ENCODE measurements at regions not wholly inside any gene's neighbourhood (a gene's known extent, or its start where the extent isn't known, plus 50 kb on each side); places are given as distances from the start of the nearest gene placed in this dataset.

- no peak for DNase-seq (ENCODE audit: low read depth in 2 of 3, low spot score in 2 of 3)
These were observed 322.1 kb downstream of the EN1 start for GRCh38 chr2:118525346-118525745.

GRCh38 chr2:118524911-118525310 lies 322.5 kb downstream of the EN1 start:
- no peak for DNase-seq (ENCODE audit: low read depth in 2 of 3, low spot score in 2 of 3)

- no peak for DNase-seq (ENCODE audit: low read depth in 2 of 3, low spot score in 2 of 3)
These were observed 323.7 kb downstream of the EN1 start for GRCh38 chr2:118523761-118524160.

- DNase-seq (ENCODE audit: low read depth in 2 of 3, low spot score in 2 of 3), result no peak
These were observed 325.5 kb downstream of the EN1 start for GRCh38 chr2:118521960-118522359.

- no peak for DNase-seq (ENCODE audit: low read depth in 2 of 3, low spot score in 2 of 3)
These were observed 326.2 kb downstream of the EN1 start for GRCh38 chr2:118521272-118521671.

- no peak for DNase-seq (ENCODE audit: low read depth in 2 of 3, low spot score in 2 of 3)
These were observed 327.2 kb downstream of the EN1 start for GRCh38 chr2:118520246-118520645.

GRCh38 chr2:118519511-118519910 lies 327.9 kb downstream of the EN1 start:
- no peak for DNase-seq (ENCODE audit: low read depth in 2 of 3, low spot score in 2 of 3)

GRCh38 chr2:118510807-118511206 lies 336.6 kb downstream of the EN1 start:
- DNase-seq (ENCODE audit: low read depth in 2 of 3, low spot score in 2 of 3), result no peak

- no peak for DNase-seq (ENCODE audit: low read depth in 2 of 3, low spot score in 2 of 3)
These were observed 338.0 kb downstream of the EN1 start for GRCh38 chr2:118509319-118510004.

GRCh38 chr2:118508282-118508681 lies 339.2 kb downstream of the EN1 start:
- no peak for DNase-seq (ENCODE audit: low read depth in 2 of 3, low spot score in 2 of 3)

- DNase-seq (ENCODE audit: low read depth in 2 of 3, low spot score in 2 of 3), result no peak
These were observed 342.0 kb downstream of the EN1 start for GRCh38 chr2:118505436-118505835.

GRCh38 chr2:118502106-118502505 lies 345.3 kb downstream of the EN1 start:
- DNase-seq (ENCODE audit: low read depth in 2 of 3, low spot score in 2 of 3), result no peak

GRCh38 chr2:118498943-118499342 lies 348.5 kb downstream of the EN1 start:
- DNase-seq (ENCODE audit: low read depth in 2 of 3, low spot score in 2 of 3), result no peak

- DNase-seq (ENCODE audit: low read depth in 2 of 3, low spot score in 2 of 3), result no peak
These were observed 350.4 kb downstream of the EN1 start for GRCh38 chr2:118496870-118497611.

- no peak for DNase-seq (ENCODE audit: low read depth in 2 of 3, low spot score in 2 of 3)
These were observed 351.0 kb downstream of the EN1 start for GRCh38 chr2:118496467-118496866.

- no peak for DNase-seq (ENCODE audit: low read depth in 2 of 3, low spot score in 2 of 3)
These were observed 352.2 kb downstream of the EN1 start for GRCh38 chr2:118495290-118495689.

GRCh38 chr2:118493213-118493612 lies 354.2 kb downstream of the EN1 start:
- no peak for DNase-seq (ENCODE audit: low read depth in 2 of 3, low spot score in 2 of 3)

- no peak for DNase-seq (ENCODE audit: low read depth in 2 of 3, low spot score in 2 of 3)
These were observed 355.1 kb downstream of the EN1 start for GRCh38 chr2:118492335-118492734.

GRCh38 chr2:118490330-118490729 lies 357.1 kb downstream of the EN1 start:
- DNase-seq (ENCODE audit: low read depth in 2 of 3, low spot score in 2 of 3), result no peak

- DNase-seq (ENCODE audit: low read depth in 2 of 3, low spot score in 2 of 3), result no peak
These were observed 357.6 kb downstream of the EN1 start for GRCh38 chr2:118489712-118490299.

GRCh38 chr2:118481299-118481698 lies 366.1 kb downstream of the EN1 start:
- DNase-seq (ENCODE audit: low read depth in 2 of 3, low spot score in 2 of 3), result no peak

- DNase-seq (ENCODE audit: low read depth in 2 of 3, low spot score in 2 of 3), result no peak
These were observed 368.4 kb downstream of the EN1 start for GRCh38 chr2:118479020-118479419.

All from activated CD8-positive, alpha-beta memory T cell treated with anti-CD3 and anti-CD28 coated beads for 48 hours (primary cell).